IMR-90 (cell line): ENCODE measurements at regions not wholly inside any gene's neighbourhood (a gene's known extent, or its start where the extent isn't known, plus 50 kb on each side); places are given as distances from the start of the nearest gene placed in this dataset.

Experiments used
- BHLHE40 ChIP-seq: fragments of 150-350 bp; IDR thresholded peaks from 2 replicates; pipeline ENCODE4 v1.6.1; 2016; ENCODE audit warnings: mild to moderate bottlenecking, low read depth, low read length
- CHD1 ChIP-seq: IDR thresholded peaks from 2 replicates; pipeline ENCODE4 v1.6.1; 2012; ENCODE audit warnings: low read depth, low read length, improper control_type of control experiment
- MAZ ChIP-seq: IDR thresholded peaks from 2 replicates; pipeline ENCODE4 v1.6.1; 2012; ENCODE audit warnings: low read depth, mild to moderate bottlenecking, low read length, improper control_type of control experiment, moderate library complexity, borderline replicate concordance
- NFE2L2 ChIP-seq: fragments of 150-350 bp; IDR thresholded peaks from 2 replicates; pipeline ENCODE4 v1.6.1; 2016; ENCODE audit warnings: low read depth, mild to moderate bottlenecking, low read length
- RAD21 ChIP-seq: IDR thresholded peaks from 2 replicates; pipeline ENCODE4 v1.6.1; 2012; ENCODE audit warnings: low read length, improper control_type of control experiment
- SMC3 ChIP-seq: fragments of 150-350 bp; IDR thresholded peaks from 2 replicates; pipeline ENCODE4 v1.6.1; 2016; ENCODE audit warnings: low read depth, mild to moderate bottlenecking, antibody characterized with exemption, low read length, moderate library complexity
- TF ChIP-seq, protein P1 (sequence below): conservative IDR thresholded peaks from 2 replicates; pipeline ENCODE4 v1.5.1; 2012; ENCODE audit warnings: mild to moderate bottlenecking, low read depth, low read length, improper control_type of control experiment

DNA sequence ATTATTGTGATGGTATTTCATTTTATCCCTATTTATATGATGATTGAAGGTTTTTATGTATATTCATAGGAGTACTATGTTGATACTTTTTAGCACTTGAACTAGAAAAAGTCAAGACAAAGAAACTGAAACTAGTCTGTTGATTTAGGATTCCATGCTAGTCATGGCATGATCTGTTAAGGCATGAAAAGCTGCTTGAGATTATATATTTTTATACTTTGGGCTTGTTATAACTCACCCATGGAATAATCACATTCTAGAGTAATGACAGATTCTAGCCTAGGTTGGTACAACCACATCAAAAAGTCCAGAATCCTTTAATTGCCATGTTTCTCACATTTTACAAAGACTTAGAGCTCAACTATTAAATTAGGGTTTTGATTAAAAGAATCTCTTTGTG lies 472.6 kb upstream of the CELF4 start:
- TF ChIP-seq, protein P1, sequence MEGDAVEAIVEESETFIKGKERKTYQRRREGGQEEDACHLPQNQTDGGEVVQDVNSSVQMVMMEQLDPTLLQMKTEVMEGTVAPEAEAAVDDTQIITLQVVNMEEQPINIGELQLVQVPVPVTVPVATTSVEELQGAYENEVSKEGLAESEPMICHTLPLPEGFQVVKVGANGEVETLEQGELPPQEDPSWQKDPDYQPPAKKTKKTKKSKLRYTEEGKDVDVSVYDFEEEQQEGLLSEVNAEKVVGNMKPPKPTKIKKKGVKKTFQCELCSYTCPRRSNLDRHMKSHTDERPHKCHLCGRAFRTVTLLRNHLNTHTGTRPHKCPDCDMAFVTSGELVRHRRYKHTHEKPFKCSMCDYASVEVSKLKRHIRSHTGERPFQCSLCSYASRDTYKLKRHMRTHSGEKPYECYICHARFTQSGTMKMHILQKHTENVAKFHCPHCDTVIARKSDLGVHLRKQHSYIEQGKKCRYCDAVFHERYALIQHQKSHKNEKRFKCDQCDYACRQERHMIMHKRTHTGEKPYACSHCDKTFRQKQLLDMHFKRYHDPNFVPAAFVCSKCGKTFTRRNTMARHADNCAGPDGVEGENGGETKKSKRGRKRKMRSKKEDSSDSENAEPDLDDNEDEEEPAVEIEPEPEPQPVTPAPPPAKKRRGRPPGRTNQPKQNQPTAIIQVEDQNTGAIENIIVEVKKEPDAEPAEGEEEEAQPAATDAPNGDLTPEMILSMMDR = no peak
- TF ChIP-seq BHLHE40 (no peak), SMC3 (no peak), CHD1 (no peak), NFE2L2 (no peak), RAD21 (no peak), MAZ (no peak)
